ENCODE measurements at regions not wholly inside any gene's neighbourhood (a gene's known extent, or its start where the extent isn't known, plus 50 kb on each side); places are given as distances from the start of the nearest gene placed in this dataset.
"Not testable (repeated sequence)": the region's sequence is repeated elsewhere in the genome, so short reads cannot be mapped to it uniquely, and the experiment has no call there.

DNA sequence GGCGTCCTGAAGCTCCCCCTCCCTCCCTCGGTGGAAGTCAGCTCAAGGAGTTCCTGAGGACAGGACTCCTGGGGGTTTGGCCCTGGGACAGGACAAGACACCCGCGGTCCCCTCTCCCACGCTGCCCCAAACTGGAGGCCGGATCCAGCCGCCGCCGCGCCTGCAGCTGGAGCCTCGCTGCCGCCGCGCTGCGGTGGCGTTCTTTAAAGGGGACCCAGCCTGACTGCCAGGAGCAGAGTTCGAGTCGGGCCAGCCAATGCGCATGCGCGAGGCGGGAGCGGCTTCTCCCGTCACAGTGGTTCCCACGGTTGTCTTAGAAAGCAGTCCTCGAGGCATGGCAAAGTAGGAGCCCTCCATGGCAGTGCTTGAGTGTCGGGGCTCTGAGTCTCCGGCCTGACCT, 362.7 kb upstream of the ZNF337 start:
- POLR2A ChIA-PET; H3K36me3 Mint-ChIP-seq (ENCODE audit: insufficient read depth, unreplicated experiment); intact Hi-C loops (cut with micrococcal nuclease; ENCODE audit: unreplicated experiment); CTCF ChIA-PET; H3K36me3 ChIP-seq (ENCODE audit: control insufficient read depth, insufficient read depth, low read length); H3K27ac Mint-ChIP-seq (ENCODE audit: unreplicated experiment); H3K4me1 Mint-ChIP-seq (ENCODE audit: low read depth, unreplicated experiment); H3K9me3 ChIP-seq; DNase-seq; H3K27me3 Mint-ChIP-seq (ENCODE audit: insufficient read depth, unreplicated experiment); H3K4me3 Mint-ChIP-seq (ENCODE audit: unreplicated experiment); H3K4me1 ChIP-seq; H3K4me3 ChIP-seq (ENCODE audit: low read depth, low read length); H3K9me3 Mint-ChIP-seq (ENCODE audit: unreplicated experiment); BruUV-seq (replicated peaks); H3K27me3 ChIP-seq (replicated peaks; ENCODE audit: control insufficient read depth, insufficient read depth, low read length): not testable (repeated sequence)

DNA sequence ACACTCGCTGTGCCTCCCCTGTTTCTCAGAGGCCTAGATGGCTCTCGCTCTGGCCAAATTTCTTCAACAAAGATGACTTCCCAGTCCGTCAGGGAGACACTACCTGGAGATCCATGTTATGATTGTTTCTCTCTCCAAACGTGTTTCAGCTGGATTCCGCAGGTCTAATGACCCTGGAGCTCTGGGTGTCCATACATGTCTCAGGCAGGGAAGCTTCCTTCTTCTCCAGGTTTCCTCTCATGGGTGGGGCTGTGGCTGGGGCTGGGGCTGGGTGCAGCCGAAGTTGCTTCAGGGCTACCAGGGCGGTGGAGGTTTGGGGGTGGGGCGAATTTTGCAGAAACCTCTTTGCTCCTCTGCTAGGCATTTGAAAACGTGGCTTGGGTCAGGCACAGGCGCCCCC, 361.8 kb upstream of the ZNF337 start:
- H3K27ac Mint-ChIP-seq (ENCODE audit: unreplicated experiment); H3K27me3 ChIP-seq (replicated peaks; ENCODE audit: control insufficient read depth, insufficient read depth, low read length); H3K36me3 ChIP-seq (ENCODE audit: control insufficient read depth, insufficient read depth, low read length); H3K9me3 Mint-ChIP-seq (ENCODE audit: unreplicated experiment); H3K9me3 ChIP-seq; intact Hi-C loops (cut with micrococcal nuclease; ENCODE audit: unreplicated experiment); H3K27me3 Mint-ChIP-seq (ENCODE audit: insufficient read depth, unreplicated experiment); H3K36me3 Mint-ChIP-seq (ENCODE audit: insufficient read depth, unreplicated experiment); BruUV-seq (replicated peaks); H3K4me1 ChIP-seq; H3K4me1 Mint-ChIP-seq (ENCODE audit: low read depth, unreplicated experiment); H3K4me3 ChIP-seq (ENCODE audit: low read depth, low read length); DNase-seq; POLR2A ChIA-PET; H3K4me3 Mint-ChIP-seq (ENCODE audit: unreplicated experiment); CTCF ChIA-PET: not testable (repeated sequence)

- H3K27me3 ChIP-seq (replicated peaks; ENCODE audit: control insufficient read depth, insufficient read depth, low read length); H3K27ac Mint-ChIP-seq (ENCODE audit: unreplicated experiment); H3K36me3 Mint-ChIP-seq (ENCODE audit: insufficient read depth, unreplicated experiment); H3K9me3 Mint-ChIP-seq (ENCODE audit: unreplicated experiment); H3K36me3 ChIP-seq (ENCODE audit: control insufficient read depth, insufficient read depth, low read length); H3K27me3 Mint-ChIP-seq (ENCODE audit: insufficient read depth, unreplicated experiment); CTCF ChIA-PET; H3K4me3 ChIP-seq (ENCODE audit: low read depth, low read length); H3K9me3 ChIP-seq; DNase-seq; POLR2A ChIA-PET; H3K4me1 ChIP-seq; H3K4me1 Mint-ChIP-seq (ENCODE audit: low read depth, unreplicated experiment); H3K4me3 Mint-ChIP-seq (ENCODE audit: unreplicated experiment); BruUV-seq (replicated peaks); intact Hi-C loops (cut with micrococcal nuclease; ENCODE audit: unreplicated experiment): not testable (repeated sequence)
Observed at GRCh38 chr20:26057135-26057752, 360.6 kb upstream of the ZNF337 start.

GRCh38 chr20:26025792-26026191, 329.1 kb upstream of the ZNF337 start:
- CTCF ChIA-PET; H3K4me3 ChIP-seq (ENCODE audit: low read depth, low read length); H3K4me3 Mint-ChIP-seq (ENCODE audit: unreplicated experiment); POLR2A ChIA-PET; H3K9me3 Mint-ChIP-seq (ENCODE audit: unreplicated experiment); H3K36me3 Mint-ChIP-seq (ENCODE audit: insufficient read depth, unreplicated experiment); H3K4me1 ChIP-seq; H3K27ac Mint-ChIP-seq (ENCODE audit: unreplicated experiment); H3K27me3 Mint-ChIP-seq (ENCODE audit: insufficient read depth, unreplicated experiment); H3K36me3 ChIP-seq (ENCODE audit: control insufficient read depth, insufficient read depth, low read length); DNase-seq; H3K4me1 Mint-ChIP-seq (ENCODE audit: low read depth, unreplicated experiment); H3K9me3 ChIP-seq; intact Hi-C loops (cut with micrococcal nuclease; ENCODE audit: unreplicated experiment); H3K27me3 ChIP-seq (replicated peaks; ENCODE audit: control insufficient read depth, insufficient read depth, low read length); BruUV-seq (replicated peaks): not testable (repeated sequence)

GRCh38 chr20:26010942-26011276, 314.3 kb upstream of the ZNF337 start:
- H3K36me3 ChIP-seq (ENCODE audit: control insufficient read depth, insufficient read depth, low read length); DNase-seq; BruUV-seq (replicated peaks); intact Hi-C loops (cut with micrococcal nuclease; ENCODE audit: unreplicated experiment); H3K4me1 Mint-ChIP-seq (ENCODE audit: low read depth, unreplicated experiment); H3K9me3 Mint-ChIP-seq (ENCODE audit: unreplicated experiment); H3K9me3 ChIP-seq; H3K4me1 ChIP-seq; POLR2A ChIA-PET; H3K27ac Mint-ChIP-seq (ENCODE audit: unreplicated experiment); H3K27me3 Mint-ChIP-seq (ENCODE audit: insufficient read depth, unreplicated experiment); H3K27me3 ChIP-seq (replicated peaks; ENCODE audit: control insufficient read depth, insufficient read depth, low read length); H3K4me3 ChIP-seq (ENCODE audit: low read depth, low read length); CTCF ChIA-PET: not testable (repeated sequence)
- H3K4me3 Mint-ChIP-seq (ENCODE audit: unreplicated experiment) = peak overlapping the region; percentile 72
- peaks cover 15% of the 10 kb centered on the region for H3K36me3 Mint-ChIP-seq (ENCODE audit: insufficient read depth, unreplicated experiment)

DNA sequence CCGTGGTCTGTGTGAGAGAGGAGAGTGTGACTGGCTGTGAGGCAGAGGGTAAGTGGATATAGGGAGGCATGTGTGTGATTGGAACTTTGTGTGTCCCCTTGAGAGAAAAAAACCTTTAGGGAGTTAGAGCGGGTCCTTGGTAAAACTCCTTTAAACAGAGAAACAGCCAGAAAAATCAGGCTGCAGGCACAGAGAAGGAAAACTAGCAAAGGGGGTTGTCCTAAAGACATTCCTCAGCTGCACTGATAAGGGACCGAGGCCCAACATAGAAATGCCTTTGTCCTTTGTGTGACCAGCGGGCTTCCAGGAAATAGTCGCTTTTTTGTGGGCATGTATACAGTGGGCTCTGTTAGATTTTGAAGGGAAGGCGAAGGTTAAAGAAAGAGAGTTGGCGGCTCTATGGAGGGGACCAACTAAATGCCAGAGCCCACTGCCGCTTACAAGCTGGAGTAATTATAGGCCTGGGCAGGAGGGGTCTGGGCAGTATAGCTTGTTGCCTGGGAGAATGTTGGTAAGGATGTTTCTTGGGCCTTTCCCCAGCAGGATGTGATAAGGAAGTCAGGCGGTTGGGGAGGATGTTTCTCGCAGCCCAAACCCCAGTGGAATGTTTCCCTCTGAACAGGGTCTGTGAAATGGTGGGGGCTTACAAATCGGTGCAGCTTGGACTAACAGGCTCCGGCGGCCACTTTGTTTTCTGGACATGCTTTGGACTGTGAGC, 313.7 kb upstream of the ZNF337 start:
- H3K36me3 ChIP-seq (ENCODE audit: control insufficient read depth, insufficient read depth, low read length); H3K9me3 ChIP-seq; CTCF ChIA-PET; intact Hi-C loops (cut with micrococcal nuclease; ENCODE audit: unreplicated experiment); H3K4me1 ChIP-seq; H3K9me3 Mint-ChIP-seq (ENCODE audit: unreplicated experiment); H3K4me1 Mint-ChIP-seq (ENCODE audit: low read depth, unreplicated experiment); H3K27me3 Mint-ChIP-seq (ENCODE audit: insufficient read depth, unreplicated experiment); H3K27me3 ChIP-seq (replicated peaks; ENCODE audit: control insufficient read depth, insufficient read depth, low read length); POLR2A ChIA-PET: not testable (repeated sequence)
- TSS peak; percentile 98 for BruUV-seq (replicated peaks)
- H3K4me3 ChIP-seq (ENCODE audit: low read depth, low read length) = peak overlapping the region; percentile 51
- peaks cover 15% of the 10 kb centered on the region for H3K36me3 Mint-ChIP-seq (ENCODE audit: insufficient read depth, unreplicated experiment)
- peak overlapping the region; percentile 72 for H3K4me3 Mint-ChIP-seq (ENCODE audit: unreplicated experiment)
- H3K27ac Mint-ChIP-seq (ENCODE audit: unreplicated experiment) = peak overlapping the region; percentile 95
- DNase-seq = peak; percentile 68 to 76

- H3K9me3 Mint-ChIP-seq (ENCODE audit: unreplicated experiment); H3K27me3 Mint-ChIP-seq (ENCODE audit: insufficient read depth, unreplicated experiment); H3K4me1 Mint-ChIP-seq (ENCODE audit: low read depth, unreplicated experiment); intact Hi-C loops (cut with micrococcal nuclease; ENCODE audit: unreplicated experiment); H3K4me1 ChIP-seq; H3K9me3 ChIP-seq; CTCF ChIA-PET; H3K27me3 ChIP-seq (replicated peaks; ENCODE audit: control insufficient read depth, insufficient read depth, low read length); H3K36me3 ChIP-seq (ENCODE audit: control insufficient read depth, insufficient read depth, low read length): not testable (repeated sequence)
- H3K4me3 ChIP-seq (ENCODE audit: low read depth, low read length) = peak overlapping the region; percentile 51
- Mint-ChIP-seq H3K27ac (ENCODE audit: unreplicated experiment) (peak overlapping the region; percentile 95), H3K36me3 (ENCODE audit: insufficient read depth, unreplicated experiment) (peaks cover 15% of the 10 kb centered on the region), H3K4me3 (ENCODE audit: unreplicated experiment) (peak overlapping the region; percentile 72)
- TSS peak; percentile 83 for BruUV-seq (replicated peaks)
- POLR2A ChIA-PET = interaction anchor here (0.6 kb wide), 1 partner anchor 313 kb away, joined by 3 read pairs; the partner anchor contains the start of gene ZNF337
- DNase-seq = peak; percentile 83 to 91
Observed at GRCh38 chr20:26009402-26010223, 313.0 kb upstream of the ZNF337 start.
